Neural progenitor cell (in vitro differentiated cells): ENCODE measurements at regions not wholly inside any gene's neighbourhood (a gene's known extent, or its start where the extent isn't known, plus 50 kb on each side); places are given as distances from the start of the nearest gene placed in this dataset.

ENCODE experiments used
- DNase-seq: peaks from one replicate; pipeline ENCODE4 v3.0.0-alpha.2; 2016; ENCODE audit warnings: low spot score
- H2AFZ ChIP-seq: fragments of 200-600 bp; sonication (generic); replicated peaks from 2 replicates; pipeline ENCODE4 v1.6.1; 2016; ENCODE audit warnings: antibody characterized with exemption
- H3F3A ChIP-seq: fragments of 200-600 bp; sonication (generic); 2 replicates; pipeline ENCODE4 v1.6.1; 2016; ENCODE audit warnings: antibody characterized with exemption, low read depth
- H3K27ac ChIP-seq: fragments of 200-600 bp; sonication (generic); 2 replicates; pipeline ENCODE4 v1.5.1; 2016; ENCODE audit warnings: mild to moderate bottlenecking
- H3K27me3 ChIP-seq: fragments of 200-600 bp; sonication (generic); 2 replicates; pipeline ENCODE4 v1.6.1; 2016; ENCODE audit warnings: mild to moderate bottlenecking, moderate library complexity
- H3K36me3 ChIP-seq: fragments of 200-600 bp; sonication (generic); 2 replicates; pipeline ENCODE4 v1.5.1; 2016
- H3K4me1 ChIP-seq: fragments of 200-600 bp; sonication (generic); 2 replicates; pipeline ENCODE4 v1.6.1; 2016; ENCODE audit warnings: mixed run types
- H3K4me2 ChIP-seq: fragments of 200-600 bp; sonication (generic); 2 replicates; pipeline ENCODE4 v1.6.1; 2016
- H3K4me3 ChIP-seq: fragments of 200-600 bp; sonication (generic); 2 replicates; pipeline ENCODE4 v1.5.1; 2016
- H3K79me2 ChIP-seq: fragments of 200-600 bp; sonication (generic); 2 replicates; pipeline ENCODE4 v1.6.1; 2016; ENCODE audit warnings: low read depth
- H3K9ac ChIP-seq: fragments of 200-600 bp; sonication (generic); 2 replicates; pipeline ENCODE4 v1.6.1; 2016
- H3K9me3 ChIP-seq: fragments of 200-600 bp; sonication (generic); 2 replicates; pipeline ENCODE4 v1.5.1; 2016; ENCODE audit warnings: low read depth
- H4K20me1 ChIP-seq: fragments of 200-600 bp; sonication (generic); 2 replicates; pipeline ENCODE4 v1.6.1; 2016; ENCODE audit warnings: low read depth
- H3K27ac Mint-ChIP-seq: 3 replicates; pipeline ENCODE4 v1.8.0; 2021; ENCODE audit warnings: mixed read lengths
- H3K27me3 Mint-ChIP-seq: 2 replicates; pipeline ENCODE4 v1.8.0; 2022; ENCODE audit warnings: low read depth, mild to moderate bottlenecking, inconsistent platforms, moderate library complexity, mixed read lengths; ENCODE audit not compliant: insufficient read depth
- H3K36me3 Mint-ChIP-seq: 3 replicates; pipeline ENCODE4 v1.8.0; 2021; ENCODE audit warnings: mixed read lengths
- H3K4me1 Mint-ChIP-seq: 3 replicates; pipeline ENCODE4 v1.8.0; 2021; ENCODE audit warnings: mixed read lengths
- H3K4me3 Mint-ChIP-seq: 3 replicates; pipeline ENCODE4 v1.8.0; 2021; ENCODE audit warnings: mild to moderate bottlenecking, moderate library complexity, mixed read lengths
- H3K9me3 Mint-ChIP-seq: 3 replicates; pipeline ENCODE4 v1.8.0; 2020; ENCODE audit warnings: mixed read lengths
- EZH2 ChIP-seq: fragments of 200-600 bp; sonication (generic); IDR thresholded peaks from 2 replicates; pipeline ENCODE4 v1.6.1; 2017; ENCODE audit warnings: antibody characterized with exemption, mild to moderate bottlenecking, moderate library complexity
- EZH2phosphoT487 ChIP-seq: fragments of 200-600 bp; sonication (generic); IDR thresholded peaks from 2 replicates; pipeline ENCODE4 v1.6.1; 2017; ENCODE audit warnings: antibody characterized with exemption
- TF ChIP-seq, protein P1 (sequence below): fragments of 200-600 bp; sonication (generic); IDR thresholded peaks from 2 replicates; pipeline ENCODE4 v1.5.1; 2017; ENCODE audit warnings: antibody characterized with exemption, mild to moderate bottlenecking

DNA sequence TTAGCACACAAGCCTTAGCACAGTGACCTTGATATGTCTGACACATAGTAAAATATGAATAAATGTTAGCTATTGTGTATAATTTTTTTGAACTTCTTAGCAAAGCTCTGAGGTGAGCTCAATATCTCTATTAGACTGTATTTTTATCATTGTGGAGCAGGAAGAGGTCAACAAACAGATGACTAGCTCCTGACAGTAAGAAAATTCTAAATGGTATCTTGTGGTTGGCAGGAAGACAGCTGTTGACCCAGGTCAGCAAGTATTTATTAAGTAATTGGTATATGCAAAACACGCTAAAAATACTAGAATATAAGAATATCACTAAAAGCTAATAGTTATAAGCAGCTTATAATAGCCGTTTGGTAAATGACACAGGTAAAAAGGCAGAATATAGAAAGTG, 77.5 kb upstream of the MARCKS start:
- DNase-seq = no peak
- Mint-ChIP-seq H3K27ac (no peak overlapping the region), H3K4me3 (no peak overlapping the region), H3K36me3 (no peaks in the 10 kb centered on the region), H3K27me3 (no peaks in the 10 kb centered on the region), H3K4me1 (peaks cover 10% of the 10 kb centered on the region), H3K9me3 (no peaks in the 10 kb centered on the region)
- no peak overlapping the region for H3K4me2 ChIP-seq
- H2AFZ ChIP-seq = no peak overlapping the region
- H3K9ac ChIP-seq = no peak overlapping the region
- no peaks in the 10 kb centered on the region for H4K20me1 ChIP-seq
- H3K79me2 ChIP-seq = no peaks in the 10 kb centered on the region
- no peak overlapping the region for H3K27ac ChIP-seq
- no peaks in the 10 kb centered on the region for H3K36me3 ChIP-seq
- H3K9me3 ChIP-seq = no peaks in the 10 kb centered on the region
- TF ChIP-seq EZH2phosphoT487 (no peak), EZH2 (no peak)
- TF ChIP-seq, protein P1, sequence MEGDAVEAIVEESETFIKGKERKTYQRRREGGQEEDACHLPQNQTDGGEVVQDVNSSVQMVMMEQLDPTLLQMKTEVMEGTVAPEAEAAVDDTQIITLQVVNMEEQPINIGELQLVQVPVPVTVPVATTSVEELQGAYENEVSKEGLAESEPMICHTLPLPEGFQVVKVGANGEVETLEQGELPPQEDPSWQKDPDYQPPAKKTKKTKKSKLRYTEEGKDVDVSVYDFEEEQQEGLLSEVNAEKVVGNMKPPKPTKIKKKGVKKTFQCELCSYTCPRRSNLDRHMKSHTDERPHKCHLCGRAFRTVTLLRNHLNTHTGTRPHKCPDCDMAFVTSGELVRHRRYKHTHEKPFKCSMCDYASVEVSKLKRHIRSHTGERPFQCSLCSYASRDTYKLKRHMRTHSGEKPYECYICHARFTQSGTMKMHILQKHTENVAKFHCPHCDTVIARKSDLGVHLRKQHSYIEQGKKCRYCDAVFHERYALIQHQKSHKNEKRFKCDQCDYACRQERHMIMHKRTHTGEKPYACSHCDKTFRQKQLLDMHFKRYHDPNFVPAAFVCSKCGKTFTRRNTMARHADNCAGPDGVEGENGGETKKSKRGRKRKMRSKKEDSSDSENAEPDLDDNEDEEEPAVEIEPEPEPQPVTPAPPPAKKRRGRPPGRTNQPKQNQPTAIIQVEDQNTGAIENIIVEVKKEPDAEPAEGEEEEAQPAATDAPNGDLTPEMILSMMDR = no peak
- peaks cover 18% of the 10 kb centered on the region for H3K4me1 ChIP-seq
- H3K4me3 ChIP-seq = no peak overlapping the region
- no peaks in the 10 kb centered on the region for H3K27me3 ChIP-seq
- H3F3A ChIP-seq = peaks cover 17% of the 10 kb centered on the region

DNA sequence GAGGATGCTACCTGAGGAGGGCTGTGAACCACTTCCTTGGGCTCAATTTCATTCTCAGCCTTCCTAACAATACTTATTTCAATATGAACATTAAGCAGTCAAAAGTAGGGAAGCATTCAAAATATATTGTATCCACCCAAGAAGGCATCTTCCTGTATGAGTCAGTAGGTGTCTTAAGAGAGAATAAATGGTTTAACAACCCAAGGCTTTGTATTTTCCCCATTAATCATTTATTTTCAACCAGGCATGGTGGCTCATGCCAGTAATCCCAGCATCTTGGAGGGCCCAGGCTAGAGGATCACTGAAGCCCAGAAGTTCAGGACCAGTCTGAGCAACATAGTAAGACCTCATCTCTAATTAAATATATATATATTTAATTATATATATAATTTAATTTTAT, 74.5 kb upstream of the MARCKS start:
- Histone ChIP-seq H3K9ac (no peak overlapping the region), H2AFZ (no peak overlapping the region), H3K9me3 (no peaks in the 10 kb centered on the region), H3K4me2 (no peak overlapping the region), H3K79me2 (no peaks in the 10 kb centered on the region), H3K27ac (no peak overlapping the region), H4K20me1 (no peaks in the 10 kb centered on the region), H3F3A (peaks cover 3% of the 10 kb centered on the region), H3K4me1 (peaks cover 7% of the 10 kb centered on the region), H3K27me3 (no peaks in the 10 kb centered on the region), H3K4me3 (no peak overlapping the region), H3K36me3 (no peaks in the 10 kb centered on the region)
- no peaks in the 10 kb centered on the region for H3K36me3 Mint-ChIP-seq
- no peak overlapping the region for H3K4me3 Mint-ChIP-seq
- no peak overlapping the region for H3K27ac Mint-ChIP-seq
- TF ChIP-seq EZH2phosphoT487 (no peak), EZH2 (no peak)
- TF ChIP-seq, protein P1 = no peak
- H3K9me3 Mint-ChIP-seq = no peaks in the 10 kb centered on the region
- DNase-seq = no peak
- H3K4me1 Mint-ChIP-seq = no peaks in the 10 kb centered on the region
- no peaks in the 10 kb centered on the region for H3K27me3 Mint-ChIP-seq

DNA sequence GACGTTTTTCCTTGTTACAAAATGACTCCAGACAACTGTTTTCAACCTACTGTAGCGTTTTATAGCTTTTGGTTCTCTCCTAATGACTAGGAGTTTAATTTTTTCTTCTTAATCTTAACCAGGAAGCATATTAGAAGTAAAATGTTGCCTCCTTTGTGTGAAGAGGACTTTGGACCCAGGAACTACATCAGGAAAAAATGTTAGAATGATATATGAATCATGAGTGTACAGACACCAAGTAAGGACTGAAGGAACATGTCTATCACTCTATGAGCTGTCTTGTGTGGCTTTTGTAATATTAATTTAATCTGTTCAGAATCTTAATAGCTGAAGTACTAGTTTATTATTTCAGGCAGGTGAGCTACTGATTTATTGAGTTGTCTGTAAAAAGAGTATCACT, 71.0 kb upstream of the MARCKS start:
- no peaks in the 10 kb centered on the region for H3K27me3 Mint-ChIP-seq
- no peaks in the 10 kb centered on the region for H3F3A ChIP-seq
- no peaks in the 10 kb centered on the region for H3K36me3 ChIP-seq
- H2AFZ ChIP-seq = no peak overlapping the region
- no peaks in the 10 kb centered on the region for H3K4me1 ChIP-seq
- H3K9me3 Mint-ChIP-seq = no peaks in the 10 kb centered on the region
- no peaks in the 10 kb centered on the region for H3K36me3 Mint-ChIP-seq
- TF ChIP-seq, protein P1 = no peak
- TF ChIP-seq EZH2 = no peak
- no peak for TF ChIP-seq EZH2phosphoT487
- no peak overlapping the region for H3K4me3 ChIP-seq
- H3K27me3 ChIP-seq = no peaks in the 10 kb centered on the region
- H3K79me2 ChIP-seq = no peaks in the 10 kb centered on the region
- H3K27ac Mint-ChIP-seq = no peak overlapping the region
- H3K4me3 Mint-ChIP-seq = no peak overlapping the region
- H3K9me3 ChIP-seq = no peaks in the 10 kb centered on the region
- no peaks in the 10 kb centered on the region for H4K20me1 ChIP-seq
- DNase-seq = no peak
- no peak overlapping the region for H3K4me2 ChIP-seq
- no peak overlapping the region for H3K27ac ChIP-seq
- peaks cover 9% of the 10 kb centered on the region for H3K4me1 Mint-ChIP-seq
- no peak overlapping the region for H3K9ac ChIP-seq
